HCT116 (cell line): ENCODE measurements at regions not wholly inside any gene's neighbourhood (a gene's known extent, or its start where the extent isn't known, plus 50 kb on each side); places are given as distances from the start of the nearest gene placed in this dataset.

Experiments used
- ATAC-seq: fragments of 200-7000 bp; cut with Tn5 transposase; 2 replicates; pipeline ENCODE4 v1.9.1; 2020; ENCODE audit warnings: mild to moderate bottlenecking, moderate library complexity
- BruUV-seq: library from RNA; stranded (reverse); fragments of 400-500 nt; replicated peaks from 2 replicates; lab custom pipeline; 2021; lab: Mats Ljungman, UMichigan
- CTCF ChIA-PET: fragments of 300-600 bp; sonication (Branson Sonifier 250); formaldehyde crosslinking; loops from one replicate; lab custom pipeline; 2021; ENCODE audit warnings: antibody characterized with exemption; lab: Charles Lee
- POLR2A ChIA-PET: fragments of 300-600, 350-600 bp; sonication (Branson Sonifier 250); formaldehyde crosslinking; loops from one replicate; lab custom pipeline; 2021; ENCODE audit warnings: antibody characterized with exemption; lab: Charles Lee
- RAD21 ChIA-PET, 2 experiments: fragments of 300-600 bp; sonication (Branson Sonifier 250); formaldehyde crosslinking; loops; one replicate each; lab custom pipeline; 2023; ENCODE audit warnings: low total read pairs in 2 of 2; ENCODE audit not compliant: uncharacterized antibody in 2 of 2, unreplicated experiment in 2 of 2, low non-redundant PET in 1 of 2; lab: Charles Lee
- DNase-seq: peaks from one replicate; pipeline ENCODE4 v3.0.0-alpha.2; 2010; ENCODE audit warnings: low read depth, low spot score
- H2AFZ ChIP-seq: fragments of 200-600 bp; shearing (Covaris generic), sonication (generic); 2 replicates; pipeline ENCODE4 v1.6.1; 2017; ENCODE audit warnings: low read depth, mixed run types, mixed read lengths, antibody characterized with exemption, low read length; ENCODE audit not compliant: poor library complexity, severe bottlenecking
- H3K27ac ChIP-seq: 2 replicates; pipeline ENCODE4 v1.5.1; 2012; ENCODE audit warnings: low read depth, low read length
- H3K27me3 ChIP-seq: fragments of 200-600 bp; sonication (generic); 2 replicates; pipeline ENCODE4 v1.6.1; 2016; ENCODE audit warnings: mixed run types, low read length, mixed read lengths; ENCODE audit not compliant: insufficient read depth
- H3K36me3 ChIP-seq, 2 experiments: fragments of 200-500 bp in 1 of 2; fragments of 200-600 bp in 1 of 2; sonication (Bioruptor generic) in 1 of 2; sonication (generic) in 1 of 2; 2 replicates each; pipeline versions ENCODE4 v1.5.1 to v1.6.1; 2014 to 2016; ENCODE audit warnings: low read length in 2 of 2, inconsistent platforms in 1 of 2, mixed read lengths in 1 of 2, mixed run types in 1 of 2; ENCODE audit not compliant: insufficient read depth in 2 of 2, control insufficient read depth in 1 of 2
- H3K4me1 ChIP-seq, 2 experiments: fragments of 200-600 bp in 1 of 2; sonication (generic) in 1 of 2; 2 replicates each; pipeline versions ENCODE4 v1.5.1 to v1.6.1; 2012 to 2017; ENCODE audit warnings: low read length in 2 of 2, inconsistent platforms in 1 of 2, mild to moderate bottlenecking in 1 of 2, mixed read lengths in 1 of 2, mixed run types in 1 of 2, moderate library complexity in 1 of 2; ENCODE audit not compliant: insufficient read depth in 2 of 2, control insufficient read depth in 1 of 2
- H3K4me2 ChIP-seq: fragments of 200-600 bp; sonication (generic); 2 replicates; pipeline ENCODE4 v1.6.1; 2017; ENCODE audit warnings: mixed run types, low read length, mixed read lengths
- H3K4me3 ChIP-seq, 2 experiments: fragments of 200-600 bp in 1 of 2; sonication (generic) in 1 of 2; replicated peaks in 1 of 2; 2 replicates each; pipeline ENCODE4 v1.5.1; 2011 to 2016; ENCODE audit warnings: low read length in 2 of 2, control low read depth in 1 of 2, low read depth in 1 of 2, mild to moderate bottlenecking in 1 of 2, mixed read lengths in 1 of 2, mixed run types in 1 of 2
- H3K79me2 ChIP-seq: fragments of 200-600 bp; sonication (generic); 2 replicates; pipeline ENCODE4 v1.6.1; 2017; ENCODE audit warnings: mild to moderate bottlenecking, mixed run types, low read length, moderate library complexity, mixed read lengths; ENCODE audit not compliant: insufficient read depth
- H3K9ac ChIP-seq: fragments of 200-600 bp; sonication (generic); 2 replicates; pipeline ENCODE4 v1.6.1; 2016; ENCODE audit warnings: low read length, mixed read lengths
- H3K9me2 ChIP-seq: fragments of 200-600 bp; sonication (generic), shearing (Covaris generic); 2 replicates; pipeline ENCODE4 v1.6.1; 2017; ENCODE audit warnings: mixed run types, mild to moderate bottlenecking, moderate library complexity; ENCODE audit not compliant: insufficient read depth
- H3K9me3 ChIP-seq, 2 experiments: fragments of 200-500 bp in 1 of 2; fragments of 200-600 bp in 1 of 2; sonication (Bioruptor generic) in 1 of 2; sonication (generic) in 1 of 2; 2 replicates each; pipeline ENCODE4 v1.6.1; 2014 to 2017; ENCODE audit warnings: low read length in 2 of 2, mixed read lengths in 2 of 2, inconsistent platforms in 1 of 2, low read depth in 1 of 2, mild to moderate bottlenecking in 1 of 2, mixed run types in 1 of 2, moderate library complexity in 1 of 2; ENCODE audit not compliant: control insufficient read depth in 1 of 2, insufficient read depth in 1 of 2
- H4K20me1 ChIP-seq: fragments of 200-600 bp; sonication (generic), shearing (Covaris generic); 2 replicates; pipeline ENCODE4 v1.6.1; 2017; ENCODE audit warnings: mixed run types, mild to moderate bottlenecking, moderate library complexity; ENCODE audit not compliant: insufficient read depth
- ATF3 ChIP-seq: IDR thresholded peaks from 2 replicates; pipeline ENCODE4 v1.6.1; 2012
- CBX3 ChIP-seq: IDR thresholded peaks from 2 replicates; pipeline ENCODE4 v1.6.1; 2012; ENCODE audit warnings: low read depth
- CEBPB ChIP-seq: IDR thresholded peaks from 2 replicates; pipeline ENCODE4 v1.6.1; 2012; ENCODE audit warnings: low read depth
- CTCF ChIP-seq, 3 experiments: fragments of 200-600 bp in 1 of 3; sonication (generic) in 1 of 3; IDR thresholded peaks in 2 of 3; conservative IDR thresholded peaks in 1 of 3; 2 replicates each; pipeline ENCODE4 v1.5.1; 2012 to 2017; ENCODE audit warnings: low read depth in 2 of 3, low read length in 2 of 3, antibody characterized with exemption in 1 of 3, borderline replicate concordance in 1 of 3, control low read depth in 1 of 3, mild to moderate bottlenecking in 1 of 3, mixed read lengths in 1 of 3, mixed run types in 1 of 3, moderate library complexity in 1 of 3; ENCODE audit not compliant: insufficient read depth in 1 of 3
- EZH2 ChIP-seq: fragments of 200-600 bp; sonication (generic); IDR thresholded peaks from 2 replicates; pipeline ENCODE4 v1.6.1; 2017; ENCODE audit warnings: antibody characterized with exemption, mixed run types
- EZH2phosphoT487 ChIP-seq: fragments of 200-600 bp; IDR thresholded peaks from 2 replicates; pipeline ENCODE4 v1.6.1; 2018; ENCODE audit warnings: antibody characterized with exemption, borderline replicate concordance
- FOSL1 ChIP-seq: IDR thresholded peaks from 2 replicates; pipeline ENCODE4 v1.6.1; 2012; ENCODE audit warnings: low read depth
- MAX ChIP-seq: IDR thresholded peaks from 2 replicates; pipeline ENCODE4 v1.6.1; 2012
- POLR2AphosphoS5 ChIP-seq: IDR thresholded peaks from 2 replicates; pipeline ENCODE4 v1.6.1; 2011; ENCODE audit warnings: mild to moderate bottlenecking, low read depth, low read length, moderate library complexity
- RAD21 ChIP-seq: IDR thresholded peaks from 2 replicates; pipeline ENCODE4 v1.6.1; 2012; ENCODE audit warnings: low read depth, mild to moderate bottlenecking
- REST ChIP-seq: IDR thresholded peaks from 2 replicates; pipeline ENCODE4 v1.6.1; 2012; ENCODE audit warnings: low read depth
- YY1 ChIP-seq: IDR thresholded peaks from 2 replicates; pipeline ENCODE4 v1.6.1; 2011; ENCODE audit warnings: low read length, low read depth, moderate library complexity, mild to moderate bottlenecking; ENCODE audit not compliant: insufficient replicate concordance; ENCODE audit errors: extremely low read depth
- ZBTB33 ChIP-seq: IDR thresholded peaks from 2 replicates; pipeline ENCODE4 v1.6.1; 2011; ENCODE audit warnings: mild to moderate bottlenecking, low read length, moderate library complexity; ENCODE audit not compliant: insufficient replicate concordance; ENCODE audit errors: extremely low read depth
- ZFX ChIP-seq: fragments of 450-650 bp; IDR thresholded peaks from 2 replicates; pipeline ENCODE4 v1.6.1; 2017
- ZNF274 ChIP-seq: fragments of 200-500 bp; sonication (Bioruptor generic); IDR thresholded peaks from 2 replicates; pipeline ENCODE4 v1.6.1; 2014; ENCODE audit warnings: mild to moderate bottlenecking, low read depth, low read length, inconsistent platforms
- intact Hi-C: fragments of 100-400 bp; cut with micrococcal nuclease; formaldehyde crosslinking; loops from 2 replicates; pipeline ENCODE4 v1.10.0; 2022

GRCh38 chr3:15979495-15979894 is 181.7 kb upstream of the ANKRD28 start (continued):
- TF ChIP-seq ZFX: no peak
- TF ChIP-seq ATF3: no peak
- TF ChIP-seq POLR2AphosphoS5: no peak

GRCh38 chr3:15979900-15980299 is 182.1 kb upstream of the ANKRD28 start:
- RAD21 ChIA-PET: no interaction called here
- H3K4me2 ChIP-seq: no peak overlapping the region
- H3K4me1 ChIP-seq: peaks cover 10 to 23% of the 10 kb centered on the region in 2 experiments
- H3K79me2 ChIP-seq: no peaks in the 10 kb centered on the region
- no peak overlapping the region for H3K4me3 ChIP-seq
- no peaks in the 10 kb centered on the region for H4K20me1 ChIP-seq
- no peak overlapping the region for H3K27ac ChIP-seq
- no peaks in the 10 kb centered on the region for H3K9me2 ChIP-seq
- H3K27me3 ChIP-seq: no peaks in the 10 kb centered on the region
- no peak for DNase-seq
- no peak for ATAC-seq
- H3K9ac ChIP-seq: no peak overlapping the region
- no peaks in the 10 kb centered on the region for H3K36me3 ChIP-seq
- BruUV-seq: no TSS peak
- TF ChIP-seq EZH2 (no peak), MAX (no peak), ZBTB33 (no peak), POLR2AphosphoS5 (no peak), CBX3 (no peak), EZH2phosphoT487 (no peak), RAD21 (no peak), ZNF274 (no peak), FOSL1 (no peak), YY1 (no peak), ATF3 (no peak), CEBPB (no peak), CTCF (IDR thresholded peaks at IDR 0.05 in 2 of 3, conservative IDR thresholded peaks at IDR 0.05 in 1 of 3; ENCODE audit: borderline replicate concordance in 1 of 3, insufficient read depth in 1 of 3, low read depth in 2 of 3, low read length in 2 of 3) (no peak), REST (no peak)
- TF ChIP-seq, all 23 proteins: peak for 0
- H3K9me3 ChIP-seq: no peaks in the 10 kb centered on the region
- POLR2A ChIA-PET: no interaction called here
- CTCF ChIA-PET: no interaction called here
- H2AFZ ChIP-seq: no peak overlapping the region
- intact Hi-C loops: no loop called here
